ENCODE measurements at regions not wholly inside any gene's neighbourhood (a gene's known extent, or its start where the extent isn't known, plus 50 kb on each side); places are given as distances from the start of the nearest gene placed in this dataset.
"Not testable (repeated sequence)": the region's sequence is repeated elsewhere in the genome, so short reads cannot be mapped to it uniquely, and the experiment has no call there.

DNA sequence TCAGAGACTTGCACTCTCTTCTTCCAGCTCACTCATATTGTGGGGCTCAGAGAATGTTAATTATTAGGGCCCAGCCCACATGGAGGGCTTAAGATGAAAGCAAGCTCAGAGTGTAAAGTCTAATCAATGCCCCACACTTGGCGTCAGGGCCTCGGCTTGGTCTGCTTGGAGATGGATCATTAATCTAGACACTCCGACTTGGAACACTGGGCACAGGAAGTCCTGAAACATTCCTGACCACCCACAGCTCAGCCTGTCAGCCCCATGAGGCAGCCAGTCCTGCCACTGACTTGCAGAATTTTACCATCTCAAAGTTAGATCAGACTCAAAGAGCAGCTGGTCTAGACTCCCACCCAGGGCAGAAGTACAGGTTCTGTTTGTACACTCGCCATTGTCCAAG lies 69.8 kb upstream of the TRABD2B start:
- H3K9me2 ChIP-seq (ENCODE audit: insufficient read depth, low read length) = no peaks in the 10 kb centered on the region
- H3K36me3 ChIP-seq (ENCODE audit: insufficient read depth, low read length) = no peaks in the 10 kb centered on the region
- H4K20me1 ChIP-seq (ENCODE audit: insufficient read depth, low read length) = no peaks in the 10 kb centered on the region
- BruUV-seq (replicated peaks) = no TSS peak
- POLR2A ChIA-PET = no interaction called here
- H3K4me3 ChIP-seq (ENCODE audit: low read depth, low read length, poor library complexity, severe bottlenecking) = no peak overlapping the region
- H3K79me2 ChIP-seq (ENCODE audit: insufficient read depth, low read depth, low read length) = no peaks in the 10 kb centered on the region
- intact Hi-C loops (cut with micrococcal nuclease; ENCODE audit: unreplicated experiment) = no loop called here
- no peak overlapping the region for H3K27ac ChIP-seq (ENCODE audit: low read depth, low read length, poor library complexity, severe bottlenecking)
- H3K9me3 ChIP-seq (ENCODE audit: low read length) = no peaks in the 10 kb centered on the region
- no peak for DNase-seq (ENCODE audit: low spot score)
- no peak overlapping the region for H2AFZ ChIP-seq (ENCODE audit: low read length)
- CTCF ChIA-PET (ENCODE audit: unreplicated experiment) = no interaction called here
- no peaks in the 10 kb centered on the region for H3K4me1 ChIP-seq (ENCODE audit: insufficient read depth, low read length, poor library complexity, severe bottlenecking)
- H3K4me2 ChIP-seq (ENCODE audit: low read length) = no peak overlapping the region
- TF ChIP-seq, protein P1, sequence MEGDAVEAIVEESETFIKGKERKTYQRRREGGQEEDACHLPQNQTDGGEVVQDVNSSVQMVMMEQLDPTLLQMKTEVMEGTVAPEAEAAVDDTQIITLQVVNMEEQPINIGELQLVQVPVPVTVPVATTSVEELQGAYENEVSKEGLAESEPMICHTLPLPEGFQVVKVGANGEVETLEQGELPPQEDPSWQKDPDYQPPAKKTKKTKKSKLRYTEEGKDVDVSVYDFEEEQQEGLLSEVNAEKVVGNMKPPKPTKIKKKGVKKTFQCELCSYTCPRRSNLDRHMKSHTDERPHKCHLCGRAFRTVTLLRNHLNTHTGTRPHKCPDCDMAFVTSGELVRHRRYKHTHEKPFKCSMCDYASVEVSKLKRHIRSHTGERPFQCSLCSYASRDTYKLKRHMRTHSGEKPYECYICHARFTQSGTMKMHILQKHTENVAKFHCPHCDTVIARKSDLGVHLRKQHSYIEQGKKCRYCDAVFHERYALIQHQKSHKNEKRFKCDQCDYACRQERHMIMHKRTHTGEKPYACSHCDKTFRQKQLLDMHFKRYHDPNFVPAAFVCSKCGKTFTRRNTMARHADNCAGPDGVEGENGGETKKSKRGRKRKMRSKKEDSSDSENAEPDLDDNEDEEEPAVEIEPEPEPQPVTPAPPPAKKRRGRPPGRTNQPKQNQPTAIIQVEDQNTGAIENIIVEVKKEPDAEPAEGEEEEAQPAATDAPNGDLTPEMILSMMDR (conservative IDR thresholded peaks at IDR 0.05; ENCODE audit: low read length) = no peak
- TF ChIP-seq EZH2phosphoT487 (IDR thresholded peaks at IDR 0.05; ENCODE audit: borderline replicate concordance, low read depth, low read length) = no peak

DNA sequence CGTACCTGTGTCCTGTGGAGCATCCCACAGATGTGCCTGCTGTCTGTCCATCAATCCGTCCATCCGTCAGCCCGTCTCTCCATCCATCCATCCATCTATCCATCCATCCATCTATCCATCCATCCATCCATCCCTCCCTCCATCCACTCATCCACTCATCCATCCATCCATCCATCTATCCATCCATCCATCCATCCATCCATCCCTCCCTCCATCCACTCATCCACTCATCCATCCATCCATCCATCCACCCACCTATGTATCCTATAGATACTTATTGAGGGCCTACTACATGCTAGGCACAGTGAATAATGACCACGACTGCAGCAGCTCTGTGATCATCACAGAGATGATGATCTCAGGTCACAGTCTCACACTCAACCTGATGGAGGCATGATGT lies 67.5 kb upstream of the TRABD2B start:
- POLR2A ChIA-PET; H3K9me3 ChIP-seq (ENCODE audit: low read length): not testable (repeated sequence)

DNA sequence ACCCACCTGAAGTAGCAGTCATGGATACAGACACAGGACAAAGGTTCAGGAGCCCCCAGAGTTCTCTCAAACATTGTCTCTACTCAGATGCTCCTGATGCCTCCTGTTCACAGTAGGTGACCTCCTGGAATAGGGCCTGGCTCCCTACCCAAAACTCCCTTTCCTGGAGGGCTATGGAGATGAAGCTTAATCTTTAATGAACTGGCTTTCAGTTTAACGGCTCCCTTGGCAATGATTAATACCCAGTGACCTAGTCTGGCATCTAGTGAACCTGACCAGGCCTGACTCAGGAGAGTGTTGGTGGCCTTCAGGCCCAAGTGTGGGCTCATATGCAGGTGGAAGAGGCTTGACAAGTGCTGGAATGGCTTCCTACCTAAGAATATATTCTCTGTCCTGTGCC lies 65.2 kb upstream of the TRABD2B start:
- H4K20me1 ChIP-seq (ENCODE audit: insufficient read depth, low read length) = no peaks in the 10 kb centered on the region

More for the DNA sequence above, 67.5 kb upstream of the TRABD2B start:
- H3K27ac ChIP-seq (ENCODE audit: low read depth, low read length, poor library complexity, severe bottlenecking); H3K9me2 ChIP-seq (ENCODE audit: insufficient read depth, low read length); H3K4me2 ChIP-seq (ENCODE audit: low read length); H3K79me2 ChIP-seq (ENCODE audit: insufficient read depth, low read depth, low read length); H3K4me1 ChIP-seq (ENCODE audit: insufficient read depth, low read length, poor library complexity, severe bottlenecking); H3K4me3 ChIP-seq (ENCODE audit: low read depth, low read length, poor library complexity, severe bottlenecking); BruUV-seq (replicated peaks); H2AFZ ChIP-seq (ENCODE audit: low read length); DNase-seq (ENCODE audit: low spot score); CTCF ChIA-PET (ENCODE audit: unreplicated experiment); H3K36me3 ChIP-seq (ENCODE audit: insufficient read depth, low read length); H4K20me1 ChIP-seq (ENCODE audit: insufficient read depth, low read length); intact Hi-C loops (cut with micrococcal nuclease; ENCODE audit: unreplicated experiment): not testable (repeated sequence)

More for the DNA sequence above, 65.2 kb upstream of the TRABD2B start:
- H3K4me3 ChIP-seq (ENCODE audit: low read depth, low read length, poor library complexity, severe bottlenecking) = no peak overlapping the region
- no TSS peak for BruUV-seq (replicated peaks)
- H3K4me1 ChIP-seq (ENCODE audit: insufficient read depth, low read length, poor library complexity, severe bottlenecking) = no peaks in the 10 kb centered on the region
- H3K9me3 ChIP-seq (ENCODE audit: low read length) = no peaks in the 10 kb centered on the region
- no peak overlapping the region for H3K4me2 ChIP-seq (ENCODE audit: low read length)
- intact Hi-C loops (cut with micrococcal nuclease; ENCODE audit: unreplicated experiment) = no loop called here
- no peak overlapping the region for H2AFZ ChIP-seq (ENCODE audit: low read length)
- H3K27ac ChIP-seq (ENCODE audit: low read depth, low read length, poor library complexity, severe bottlenecking) = no peak overlapping the region
- ChIA-PET POLR2A (no interaction called here), CTCF (ENCODE audit: unreplicated experiment) (interaction anchor here (0.7 kb wide), 1 partner anchor 24 kb away, joined by 3 read pairs; no protein-coding TSS in a partner anchor)
- no peak for DNase-seq (ENCODE audit: low spot score)
- no peaks in the 10 kb centered on the region for H3K36me3 ChIP-seq (ENCODE audit: insufficient read depth, low read length)
- TF ChIP-seq, protein P1 (conservative IDR thresholded peaks at IDR 0.05; ENCODE audit: low read length) = no peak
- no peak for TF ChIP-seq EZH2phosphoT487 (IDR thresholded peaks at IDR 0.05; ENCODE audit: borderline replicate concordance, low read depth, low read length)
- no peaks in the 10 kb centered on the region for H3K79me2 ChIP-seq (ENCODE audit: insufficient read depth, low read depth, low read length)
- H3K9me2 ChIP-seq (ENCODE audit: insufficient read depth, low read length) = no peaks in the 10 kb centered on the region
